HepG2 (cell line): ENCODE measurements at regions not wholly inside any gene's neighbourhood (a gene's known extent, or its start where the extent isn't known, plus 50 kb on each side); places are given as distances from the start of the nearest gene placed in this dataset.

ENCODE experiments used
- ATAC-seq: fragments of 200-7000 bp; cut with Tn5 transposase; 3 replicates; pipeline ENCODE4 v1.9.1; 2020; ENCODE audit warnings: mild to moderate bottlenecking, moderate library complexity
- BruUV-seq: library from RNA; stranded (reverse); fragments of 400-500 nt; replicated peaks from 2 replicates; lab custom pipeline; 2021; lab: Mats Ljungman, UMichigan
- CTCF ChIA-PET: fragments of 300-600 bp; formaldehyde crosslinking; extraction: SDS; loops from one replicate; lab custom pipeline; 2021; ENCODE audit warnings: low total read pairs, inconsistent platforms, low intra/inter-chr PET ratio; lab: Yijun Ruan, JAX
- POLR2A ChIA-PET: fragments of 350-600 bp; sonication (Branson Sonifier 250); formaldehyde crosslinking; loops from one replicate; lab custom pipeline; 2020; ENCODE audit warnings: antibody characterized with exemption, inconsistent platforms; lab: Yijun Ruan, JAX
- DNase-seq: peaks from one replicate; pipeline ENCODE4 v3.0.0-alpha.2; 2015; ENCODE audit warnings: low spot score
- FAIRE-seq: peaks from 3 replicates; lab custom pipeline; 2011; peaks lifted over from hg19 to GRCh38; lab: Jason Lieb, UNC
- H2AFZ ChIP-seq: one replicate; pipeline ENCODE4 v1.6.1; 2011; ENCODE audit warnings: low read length, inconsistent platforms
- H3K27ac ChIP-seq: fragments of 300-600 bp; 3 replicates; pipeline ENCODE4 v1.8.0; 2011; ENCODE audit warnings: mixed run types, mild to moderate bottlenecking, mixed read lengths, low read length, inconsistent platforms; ENCODE audit not compliant: insufficient read depth; ENCODE audit errors: extremely low read length
- H3K27me3 ChIP-seq, 2 experiments: fragments of 200-600 bp in 1 of 2; 2 replicates in 1 of 2; 3 replicates in 1 of 2; pipeline versions ENCODE4 v1.6.0 to v1.8.0; 2011; ENCODE audit warnings: low read length in 2 of 2, mild to moderate bottlenecking in 2 of 2, moderate library complexity in 2 of 2, inconsistent platforms in 1 of 2; ENCODE audit not compliant: insufficient read depth in 2 of 2, control insufficient read depth in 1 of 2
- H3K36me3 ChIP-seq, 2 experiments: fragments of 200-600 bp in 1 of 2; replicated peaks in 1 of 2; 2 replicates in 1 of 2; 3 replicates in 1 of 2; pipeline versions ENCODE4 v1.5.1 to v1.8.0; 2011; ENCODE audit warnings: low read length in 2 of 2, inconsistent platforms in 1 of 2; ENCODE audit not compliant: insufficient read depth in 2 of 2, control insufficient read depth in 1 of 2
- H3K4me1 ChIP-seq: 2 replicates; pipeline ENCODE4 v1.5.1; 2012; ENCODE audit warnings: low read length, inconsistent platforms; ENCODE audit not compliant: insufficient read depth
- H3K4me2 ChIP-seq: 2 replicates; pipeline ENCODE4 v1.6.0; 2011; ENCODE audit warnings: low read depth, low read length, inconsistent platforms
- H3K4me3 ChIP-seq, 3 experiments: fragments of 200-600 bp in 1 of 3; sonication (generic), shearing (Covaris generic) in 1 of 3; replicated peaks in 1 of 3; 2 replicates each; pipeline ENCODE4 v1.5.1; 2011 to 2016; ENCODE audit warnings: low read length in 3 of 3, inconsistent platforms in 2 of 3, low read depth in 2 of 3, mild to moderate bottlenecking in 2 of 3, control low read depth in 1 of 3, mixed read lengths in 1 of 3; ENCODE audit not compliant: insufficient read depth in 1 of 3
- H3K79me2 ChIP-seq: one replicate; pipeline ENCODE4 v1.6.1; 2011; ENCODE audit warnings: low read length, inconsistent platforms; ENCODE audit not compliant: insufficient read depth
- H3K9ac ChIP-seq: 2 replicates; pipeline ENCODE4 v1.6.0; 2011; ENCODE audit warnings: mild to moderate bottlenecking, low read depth, low read length, inconsistent platforms; ENCODE audit not compliant: insufficient read depth
- H3K9me3 ChIP-seq: 2 replicates; pipeline ENCODE4 v1.5.1; 2012; ENCODE audit warnings: mild to moderate bottlenecking, low read length
- H4K20me1 ChIP-seq: 2 replicates; pipeline ENCODE4 v1.6.0; 2011; ENCODE audit warnings: inconsistent platforms, mild to moderate bottlenecking, low read length, moderate library complexity; ENCODE audit not compliant: insufficient read depth
- AHR ChIP-seq: IDR thresholded peaks from 2 replicates; pipeline ENCODE4 v1.6.1; 2018; ENCODE audit warnings: missing genetic modification reagents, missing compliant biosample characterization
- PAX8 ChIP-seq: sonication (generic); formaldehyde crosslinking; IDR thresholded peaks from 2 replicates; pipeline ENCODE4 v1.8.0; 2022; ENCODE audit warnings: mild to moderate bottlenecking, missing genetic modification reagents, borderline replicate concordance
- SCMH1 ChIP-seq: sonication (generic); formaldehyde crosslinking; IDR thresholded peaks from 2 replicates; pipeline ENCODE4 v1.9.0; 2021; ENCODE audit warnings: missing genetic modification reagents, mild to moderate bottlenecking, borderline replicate concordance
- ZNF234 ChIP-seq: sonication (generic); formaldehyde crosslinking; conservative IDR thresholded peaks from 2 replicates; pipeline ENCODE4 v1.5.1; 2020; ENCODE audit warnings: mild to moderate bottlenecking, missing genetic modification reagents
- ZNF235 ChIP-seq: sonication (generic); formaldehyde crosslinking; IDR thresholded peaks from 2 replicates; pipeline ENCODE4 v1.8.1; 2023; ENCODE audit warnings: mild to moderate bottlenecking, missing genetic modification reagents, borderline replicate concordance
- ZZZ3 ChIP-seq: sonication (generic); formaldehyde crosslinking; IDR thresholded peaks from 2 replicates; pipeline ENCODE4 v1.4.0; 2020; ENCODE audit warnings: missing genetic modification reagents, mild to moderate bottlenecking, borderline replicate concordance
- WGBS: methylation state at CpG from one replicate; pipeline ENCODE4 v1.1.6; 2017; ENCODE audit warnings: low lambda C conversion rate; 5-methylcytosine and 5-hydroxymethylcytosine counted together
- in situ Hi-C: cut with HindIII; loops from 2 replicates; pipeline ENCODE4 v1.10.0; 2017; ENCODE audit warnings: low pct_unique_long_range_greater_than_20kb; ENCODE audit not compliant: extremely low pct_ligation_motif_present
- intact Hi-C: fragments of 100-400 bp; cut with micrococcal nuclease; formaldehyde crosslinking; loops from one replicate; pipeline ENCODE4 v1.10.0; 2022; ENCODE audit not compliant: unreplicated experiment
- TF ChIP-seq, protein P1 (sequence below): sonication (generic); formaldehyde crosslinking; IDR thresholded peaks from 2 replicates; pipeline ENCODE4 v1.8.1; 2022; ENCODE audit warnings: low read depth, mild to moderate bottlenecking, missing genetic modification reagents
- TF ChIP-seq, protein P2 (sequence below): sonication (generic); formaldehyde crosslinking; IDR thresholded peaks from 2 replicates; pipeline ENCODE4 v1.5.1; 2020; ENCODE audit warnings: missing genetic modification reagents, mild to moderate bottlenecking, borderline replicate concordance
- TF ChIP-seq, protein P3 (sequence below): sonication (generic); formaldehyde crosslinking; IDR thresholded peaks from 2 replicates; pipeline ENCODE4 v1.8.1; 2023; ENCODE audit warnings: missing genetic modification reagents, mild to moderate bottlenecking, borderline replicate concordance
- TF ChIP-seq, protein P4 (sequence below): sonication (generic); formaldehyde crosslinking; IDR thresholded peaks from 2 replicates; pipeline ENCODE4 v1.8.1; 2023; ENCODE audit warnings: mild to moderate bottlenecking, moderate library complexity, missing genetic modification reagents

DNA sequence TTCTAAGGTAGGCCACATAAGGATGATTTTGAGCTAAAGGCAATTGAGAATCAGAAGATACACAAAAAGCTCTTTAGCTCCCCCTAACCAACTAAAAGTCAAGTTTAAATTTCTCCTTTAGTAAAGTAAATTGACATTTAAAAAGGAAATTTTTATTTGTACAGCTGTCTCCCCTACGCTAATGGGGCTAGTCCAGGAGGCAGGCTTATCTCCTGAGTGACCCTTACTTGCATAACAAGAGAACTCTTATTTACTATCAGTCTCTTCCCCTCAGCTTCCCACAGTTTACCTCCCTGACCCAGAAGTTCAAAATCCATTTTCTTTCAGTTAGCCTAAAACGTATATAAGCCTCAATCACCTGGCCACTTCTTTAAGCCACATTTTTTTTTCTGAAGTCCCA, 1002.8 kb upstream of the NRXN1 start (continued):
- TF ChIP-seq, protein P1, sequence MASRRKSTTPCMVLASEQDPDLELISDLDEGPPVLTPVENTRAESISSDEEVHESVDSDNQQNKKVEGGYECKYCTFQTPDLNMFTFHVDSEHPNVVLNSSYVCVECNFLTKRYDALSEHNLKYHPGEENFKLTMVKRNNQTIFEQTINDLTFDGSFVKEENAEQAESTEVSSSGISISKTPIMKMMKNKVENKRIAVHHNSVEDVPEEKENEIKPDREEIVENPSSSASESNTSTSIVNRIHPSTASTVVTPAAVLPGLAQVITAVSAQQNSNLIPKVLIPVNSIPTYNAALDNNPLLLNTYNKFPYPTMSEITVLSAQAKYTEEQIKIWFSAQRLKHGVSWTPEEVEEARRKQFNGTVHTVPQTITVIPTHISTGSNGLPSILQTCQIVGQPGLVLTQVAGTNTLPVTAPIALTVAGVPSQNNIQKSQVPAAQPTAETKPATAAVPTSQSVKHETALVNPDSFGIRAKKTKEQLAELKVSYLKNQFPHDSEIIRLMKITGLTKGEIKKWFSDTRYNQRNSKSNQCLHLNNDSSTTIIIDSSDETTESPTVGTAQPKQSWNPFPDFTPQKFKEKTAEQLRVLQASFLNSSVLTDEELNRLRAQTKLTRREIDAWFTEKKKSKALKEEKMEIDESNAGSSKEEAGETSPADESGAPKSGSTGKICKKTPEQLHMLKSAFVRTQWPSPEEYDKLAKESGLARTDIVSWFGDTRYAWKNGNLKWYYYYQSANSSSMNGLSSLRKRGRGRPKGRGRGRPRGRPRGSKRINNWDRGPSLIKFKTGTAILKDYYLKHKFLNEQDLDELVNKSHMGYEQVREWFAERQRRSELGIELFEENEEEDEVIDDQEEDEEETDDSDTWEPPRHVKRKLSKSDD (CRISPR knock-in tag) = no peak

DNA sequence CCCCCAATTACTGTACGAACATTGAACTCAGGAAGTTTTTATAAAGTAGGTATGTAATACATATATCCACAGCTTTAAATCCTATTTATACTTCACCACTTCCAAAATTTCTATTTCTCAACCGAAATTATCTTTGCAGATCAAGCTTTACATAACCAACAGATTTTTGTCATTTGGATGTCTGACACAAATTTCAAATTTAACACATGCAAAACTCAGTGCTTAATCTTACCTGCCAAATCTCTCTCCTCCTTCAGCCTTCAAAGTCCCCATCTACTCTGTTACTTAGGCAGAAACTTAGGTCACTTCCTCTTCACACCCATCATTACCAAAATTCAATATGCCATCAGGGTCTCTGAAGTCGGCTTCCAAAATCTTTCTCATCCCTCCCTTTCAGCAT, 990.1 kb upstream of the NRXN1 start:
- Histone ChIP-seq H3K27ac (no peak overlapping the region), H4K20me1 (no peaks in the 10 kb centered on the region), H3K4me3 (no peak overlapping the region), H3K27me3 (no peaks in the 10 kb centered on the region), H3K4me2 (no peak overlapping the region), H3K4me1 (no peaks in the 10 kb centered on the region), H3K79me2 (no peaks in the 10 kb centered on the region), H3K9me3 (peaks cover 34% of the 10 kb centered on the region), H3K36me3 (no peaks in the 10 kb centered on the region), H2AFZ (no peak overlapping the region), H3K9ac (no peak overlapping the region)
- ATAC-seq = no peak
- no TSS peak for BruUV-seq
- CTCF ChIA-PET = no interaction called here
- no peak for DNase-seq
- POLR2A ChIA-PET = no interaction called here
- WGBS = 5% methylated on average over 3 of the region's 3 CpGs
- in situ Hi-C loops (no loop called here), intact Hi-C loops (no loop called here)
- TF ChIP-seq PAX8 (CRISPR knock-in tag) (no peak), ZZZ3 (no peak), SCMH1 (CRISPR knock-in tag) (no peak), ZNF234 (no peak), ZNF235 (CRISPR knock-in tag) (no peak), AHR (CRISPR knock-in tag) (no peak)
- TF ChIP-seq, protein P2, sequence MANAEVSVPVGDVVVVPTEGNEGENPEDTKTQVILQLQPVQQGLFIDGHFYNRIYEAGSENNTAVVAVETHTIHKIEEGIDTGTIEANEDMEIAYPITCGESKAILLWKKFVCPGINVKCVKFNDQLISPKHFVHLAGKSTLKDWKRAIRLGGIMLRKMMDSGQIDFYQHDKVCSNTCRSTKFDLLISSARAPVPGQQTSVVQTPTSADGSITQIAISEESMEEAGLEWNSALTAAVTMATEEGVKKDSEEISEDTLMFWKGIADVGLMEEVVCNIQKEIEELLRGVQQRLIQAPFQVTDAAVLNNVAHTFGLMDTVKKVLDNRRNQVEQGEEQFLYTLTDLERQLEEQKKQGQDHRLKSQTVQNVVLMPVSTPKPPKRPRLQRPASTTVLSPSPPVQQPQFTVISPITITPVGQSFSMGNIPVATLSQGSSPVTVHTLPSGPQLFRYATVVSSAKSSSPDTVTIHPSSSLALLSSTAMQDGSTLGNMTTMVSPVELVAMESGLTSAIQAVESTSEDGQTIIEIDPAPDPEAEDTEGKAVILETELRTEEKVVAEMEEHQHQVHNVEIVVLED = no peak
- TF ChIP-seq, protein P3, sequence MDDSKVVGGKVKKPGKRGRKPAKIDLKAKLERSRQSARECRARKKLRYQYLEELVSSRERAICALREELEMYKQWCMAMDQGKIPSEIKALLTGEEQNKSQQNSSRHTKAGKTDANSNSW (CRISPR knock-in tag) = no peak
- TF ChIP-seq, protein P4, sequence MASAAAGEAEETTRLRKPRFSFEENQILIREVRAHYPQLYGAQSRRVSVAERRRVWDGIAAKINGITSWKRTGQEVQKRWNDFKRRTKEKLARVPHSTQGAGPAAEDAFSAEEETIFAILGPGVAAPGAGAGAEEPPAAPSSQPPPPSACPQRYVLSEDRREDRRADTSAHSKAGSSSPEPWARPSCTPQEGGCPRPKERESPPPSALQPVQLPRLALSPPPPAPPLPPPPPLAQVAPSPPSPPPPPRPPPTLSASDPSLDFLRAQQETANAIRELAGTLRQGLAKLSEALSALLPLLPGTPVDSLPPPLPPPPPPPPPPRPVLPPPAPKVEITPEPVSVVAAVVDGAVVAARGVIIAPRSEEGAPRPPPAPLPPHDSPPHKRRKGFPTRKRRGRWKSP (CRISPR knock-in tag) = no peak
- no peak for FAIRE-seq
